K562 (cell line): ENCODE measurements at regions not wholly inside any gene's neighbourhood (a gene's known extent, or its start where the extent isn't known, plus 50 kb on each side); places are given as distances from the start of the nearest gene placed in this dataset.

ENCODE experiments used
- CBX5 ChIP-seq: IDR thresholded peaks from 2 replicates; pipeline ENCODE4 v1.6.1; 2014; ENCODE audit warnings: low read depth, borderline replicate concordance
- CHD2 ChIP-seq: IDR thresholded peaks from 2 replicates; pipeline ENCODE4 v1.6.1; 2011; ENCODE audit warnings: low read depth, low read length
- EZH2 ChIP-seq: IDR thresholded peaks from 2 replicates; pipeline ENCODE4 v1.6.1; 2012; ENCODE audit warnings: low read depth, mild to moderate bottlenecking, inconsistent platforms, low read length, borderline replicate concordance
- FOXK2 ChIP-seq, 2 experiments: fragments of 450-650 bp; IDR thresholded peaks in 1 of 2; conservative IDR thresholded peaks in 1 of 2; 2 replicates each; pipeline ENCODE4 v1.6.1; 2016; ENCODE audit warnings: low read depth in 2 of 2, mild to moderate bottlenecking in 1 of 2
- MAX ChIP-seq: sonication (generic); formaldehyde crosslinking; IDR thresholded peaks from 2 replicates; pipeline ENCODE4 v1.9.0; 2022; ENCODE audit warnings: mild to moderate bottlenecking, missing genetic modification reagents
- NBN ChIP-seq: fragments of 450-650 bp; IDR thresholded peaks from 2 replicates; pipeline ENCODE4 v1.6.1; 2016; ENCODE audit warnings: low read depth, mild to moderate bottlenecking
- NRF1 ChIP-seq, 2 experiments: fragments of 450-650 bp; IDR thresholded peaks in 1 of 2; conservative IDR thresholded peaks in 1 of 2; 2 replicates each; pipeline ENCODE4 v1.6.1; 2014; ENCODE audit warnings: mild to moderate bottlenecking in 2 of 2
- SREBF2 ChIP-seq: sonication (generic); formaldehyde crosslinking; IDR thresholded peaks from 2 replicates; pipeline ENCODE4 v1.4.0; 2020; ENCODE audit warnings: mild to moderate bottlenecking, missing genetic modification reagents
- STAT6 ChIP-seq: sonication (generic); formaldehyde crosslinking; IDR thresholded peaks from 2 replicates; pipeline ENCODE4 v1.8.1; 2023; ENCODE audit warnings: mild to moderate bottlenecking, missing genetic modification reagents
- ZNF140 ChIP-seq: fragments of 250-450 bp; sonication (Bioruptor Pico); IDR thresholded peaks from 2 replicates; pipeline ENCODE4 v1.8.0; 2021; ENCODE audit warnings: moderate library complexity, mild to moderate bottlenecking, inconsistent platforms

GRCh38 chr10:33493978-33494377 lies 159.5 kb upstream of the NRP1 start:
- no peak for TF ChIP-seq NRF1 (conservative IDR thresholded peaks at IDR 0.05 in 1 of 2, IDR thresholded peaks at IDR 0.05 in 1 of 2)
- no peak for TF ChIP-seq CHD2
- TF ChIP-seq ZNF140 (CRISPR knock-in tag) = no peak
- TF ChIP-seq FOXK2 (conservative IDR thresholded peaks at IDR 0.05 in 1 of 2, IDR thresholded peaks at IDR 0.05 in 1 of 2; ENCODE audit: low read depth in 2 of 2) = no peak
- TF ChIP-seq STAT6 (CRISPR knock-in tag) = no peak
- TF ChIP-seq SREBF2 = no peak
- TF ChIP-seq EZH2 = no peak
- TF ChIP-seq NBN = no peak
- TF ChIP-seq MAX (CRISPR knock-in tag) = no peak
- TF ChIP-seq CBX5 = no peak
